SK-N-DZ (cell line): ENCODE measurements at regions not wholly inside any gene's neighbourhood (a gene's known extent, or its start where the extent isn't known, plus 50 kb on each side); places are given as distances from the start of the nearest gene placed in this dataset.
"Not testable (repeated sequence)": the region's sequence is repeated elsewhere in the genome, so short reads cannot be mapped to it uniquely, and the experiment has no call there.

ENCODE experiments used
- DNase-seq: peaks from one replicate; pipeline ENCODE4 v3.0.0-alpha.2; 2015; ENCODE audit warnings: low spot score

DNA sequence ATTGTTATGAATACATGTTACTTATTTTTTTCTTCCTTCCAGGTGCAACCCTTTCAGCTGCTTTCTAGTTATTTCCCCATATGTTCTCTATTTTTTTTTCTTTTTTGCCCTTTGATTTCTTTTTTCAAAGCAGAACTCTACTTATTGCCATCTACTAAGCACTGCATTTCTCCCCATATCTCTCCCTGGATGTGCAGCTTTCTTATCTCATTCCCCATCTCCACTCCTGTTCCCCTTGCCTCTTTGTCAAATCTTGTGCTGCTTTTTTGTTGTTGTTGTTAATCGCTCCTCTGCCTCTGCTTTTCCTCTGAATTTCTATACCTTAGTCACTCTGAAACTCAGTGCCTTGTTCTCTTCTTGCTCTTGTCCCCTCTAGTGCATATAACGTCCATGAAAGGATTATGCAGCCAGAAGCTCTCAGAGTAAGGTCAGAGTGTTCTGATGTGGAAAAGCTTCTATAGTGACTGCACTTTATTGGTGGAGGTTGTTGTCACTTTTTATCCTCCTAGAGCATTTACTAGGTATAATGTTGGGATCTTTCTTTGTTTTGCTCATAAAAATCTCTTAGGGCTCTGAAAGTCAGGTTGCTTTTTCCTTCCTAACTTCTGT lies 51.1 kb upstream of the JADE1 start:
- DNase-seq = no peak

DNA sequence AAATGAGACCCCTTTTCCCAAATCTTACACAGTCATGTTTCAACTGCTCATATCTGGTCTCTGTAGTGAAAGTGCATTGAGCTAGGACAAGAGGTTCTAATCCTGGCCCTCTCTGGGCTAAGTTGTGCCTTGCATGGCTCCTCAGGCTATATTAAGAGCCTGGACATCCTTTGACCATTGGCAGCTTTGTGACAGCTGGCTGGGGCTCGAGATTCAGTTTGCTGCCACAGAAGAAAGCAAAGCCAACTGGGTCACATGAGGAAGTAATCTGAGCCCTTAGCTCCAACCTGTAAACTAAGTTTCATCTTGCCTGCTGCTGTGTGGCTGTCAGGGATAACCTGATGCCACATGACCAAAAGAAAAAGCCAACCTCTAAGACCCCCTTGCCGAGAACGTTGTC lies 51.8 kb upstream of the JADE1 start:
- DNase-seq = peak; percentile 40

DNA sequence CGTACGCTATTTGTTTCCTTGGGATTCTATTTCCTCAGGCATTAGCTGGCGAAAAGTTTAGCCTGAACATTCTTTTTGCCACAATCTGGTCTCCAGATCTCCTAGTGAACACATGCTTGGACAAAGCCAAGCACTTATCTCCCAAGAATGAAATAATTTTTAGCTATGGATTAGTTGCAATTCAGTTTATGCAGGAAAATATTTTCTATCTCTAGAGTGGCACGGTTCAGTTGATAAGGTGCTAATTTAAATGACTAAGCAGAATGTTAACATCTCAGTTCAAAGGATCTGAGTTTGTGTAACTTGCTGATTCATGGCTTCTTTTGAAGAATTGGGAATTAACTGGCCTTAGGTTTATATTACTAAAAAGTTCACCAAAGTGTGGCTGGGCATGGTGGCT lies 58.1 kb upstream of the JADE1 start:
- no peak for DNase-seq

DNA sequence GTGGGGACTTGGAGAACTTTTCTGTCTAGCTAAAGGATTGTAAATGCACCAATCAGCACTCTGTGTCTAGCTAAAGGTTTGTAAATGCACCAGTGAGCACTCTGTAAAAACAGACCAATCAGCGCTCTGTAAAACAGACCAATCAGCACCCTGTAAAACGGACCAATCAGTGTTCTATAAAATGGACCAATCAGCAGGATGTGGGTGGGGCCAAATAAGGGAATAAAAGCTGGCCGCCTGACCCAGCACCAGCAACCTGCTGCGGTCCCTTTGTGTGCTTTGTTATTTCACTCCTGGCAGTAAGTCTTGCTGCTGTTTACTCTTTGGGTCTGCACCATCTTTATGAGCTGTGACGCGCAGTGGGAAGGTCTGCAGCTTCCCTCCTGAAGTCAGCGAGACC lies 67.8 kb upstream of the JADE1 start:
- DNase-seq = not testable (repeated sequence)

DNA sequence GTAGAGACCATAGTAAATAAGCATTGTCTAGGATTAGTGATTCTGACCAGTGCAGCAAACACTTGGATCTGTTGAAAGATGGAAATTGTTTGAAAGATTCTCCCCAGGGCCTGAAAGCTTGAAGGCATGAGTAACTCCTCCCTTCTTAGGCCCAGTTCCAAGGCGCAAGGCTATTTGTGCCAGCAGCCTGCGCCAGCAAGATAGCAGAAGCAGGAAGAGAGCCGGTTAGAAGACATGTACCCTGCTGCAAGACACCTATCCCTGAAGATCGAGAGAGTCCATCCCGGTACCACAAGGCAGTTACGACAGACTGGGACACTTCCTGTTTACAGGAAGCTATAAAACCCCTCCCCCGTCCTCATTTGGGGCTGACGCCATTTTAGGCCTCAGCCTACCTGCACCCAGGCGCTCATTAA lies 72.4 kb upstream of the JADE1 start:
- DNase-seq = no peak

DNA sequence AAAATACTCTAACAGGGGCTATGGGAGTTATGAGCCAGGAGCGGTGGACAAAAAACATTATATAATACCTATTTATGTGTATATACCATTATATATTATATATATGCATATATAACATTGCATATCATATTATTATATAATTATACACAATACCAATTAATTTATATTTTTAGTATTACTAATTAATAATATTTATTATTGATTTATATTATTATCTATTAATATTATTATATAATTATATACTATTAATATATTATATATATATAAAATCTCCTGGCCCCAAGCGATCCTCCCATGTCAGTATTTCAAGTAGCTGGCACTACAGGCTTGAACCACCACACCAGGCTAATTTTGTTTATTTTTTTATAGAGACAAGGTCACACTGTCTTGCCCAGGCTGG lies 73.8 kb upstream of the JADE1 start:
- DNase-seq = no peak

DNA sequence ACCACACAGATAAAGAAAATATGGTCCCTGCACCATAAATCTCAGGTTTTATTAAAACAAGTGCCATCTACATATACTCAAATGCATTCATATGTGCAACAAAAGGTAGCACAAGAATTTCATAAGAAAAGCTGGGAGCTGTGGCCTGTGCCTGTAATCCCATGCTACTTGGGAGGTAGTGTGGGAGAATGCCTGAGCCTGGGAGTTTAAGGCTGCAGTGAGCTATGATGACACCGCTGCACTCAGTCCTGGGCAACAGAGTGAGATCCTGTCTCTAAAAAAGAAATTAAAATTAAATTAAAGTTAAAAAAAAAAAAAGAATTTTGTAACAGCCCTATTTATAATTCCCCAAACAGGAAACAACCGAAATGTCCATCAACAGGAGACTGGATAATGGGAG lies 81.3 kb upstream of the JADE1 start:
- peak; percentile 39 for DNase-seq

DNA sequence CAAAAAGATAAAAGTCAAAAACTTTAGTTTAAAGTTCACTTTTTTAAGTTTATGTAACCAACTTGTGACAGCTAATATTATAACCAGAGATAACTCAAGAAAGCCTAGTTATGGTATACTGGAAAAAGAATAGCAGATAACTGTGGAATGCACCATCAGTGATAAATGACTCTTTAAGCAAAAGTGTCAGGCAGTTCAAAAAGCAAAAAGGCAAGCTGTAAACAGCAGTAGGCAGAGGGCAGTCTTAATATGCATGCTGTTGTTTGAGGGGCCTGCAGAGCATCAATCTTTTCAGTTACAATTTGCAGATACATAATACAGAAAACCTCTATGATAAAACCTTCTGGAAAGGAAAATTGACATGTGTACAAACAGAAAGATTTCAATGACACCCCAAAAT lies 81.8 kb upstream of the JADE1 start:
- peak; percentile 21 for DNase-seq

DNA sequence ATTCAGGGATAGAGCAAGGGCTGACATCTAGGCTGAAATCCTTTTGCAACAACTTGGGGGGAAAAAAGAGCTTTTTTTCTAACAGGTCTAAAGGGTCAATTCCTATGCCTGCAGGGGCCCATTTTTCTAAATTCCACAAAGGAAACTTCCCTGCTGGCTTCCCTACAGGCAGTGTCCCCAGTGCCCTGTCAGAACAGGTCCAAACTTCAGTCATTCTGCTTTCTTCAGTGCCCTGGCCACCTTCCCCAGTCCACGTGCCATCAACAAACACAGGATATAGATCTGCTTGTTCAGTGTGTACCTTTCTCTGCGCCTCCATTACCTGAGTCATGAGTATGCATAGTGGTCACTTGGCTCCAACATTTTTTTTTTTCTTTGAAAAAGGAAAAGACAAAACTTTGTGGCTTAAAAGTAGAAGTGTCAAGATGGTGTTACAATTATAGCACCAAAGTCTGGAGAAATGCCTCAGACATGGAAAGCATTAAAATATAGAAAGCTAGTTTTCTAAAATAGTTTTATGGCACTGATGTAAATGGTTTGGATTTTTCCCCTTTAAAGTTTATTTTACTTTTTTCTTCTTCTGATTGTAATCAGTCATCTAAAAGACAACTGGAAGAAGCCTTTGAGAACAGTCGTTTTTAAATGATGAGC lies 84.0 kb upstream of the JADE1 start:
- no peak for DNase-seq

DNA sequence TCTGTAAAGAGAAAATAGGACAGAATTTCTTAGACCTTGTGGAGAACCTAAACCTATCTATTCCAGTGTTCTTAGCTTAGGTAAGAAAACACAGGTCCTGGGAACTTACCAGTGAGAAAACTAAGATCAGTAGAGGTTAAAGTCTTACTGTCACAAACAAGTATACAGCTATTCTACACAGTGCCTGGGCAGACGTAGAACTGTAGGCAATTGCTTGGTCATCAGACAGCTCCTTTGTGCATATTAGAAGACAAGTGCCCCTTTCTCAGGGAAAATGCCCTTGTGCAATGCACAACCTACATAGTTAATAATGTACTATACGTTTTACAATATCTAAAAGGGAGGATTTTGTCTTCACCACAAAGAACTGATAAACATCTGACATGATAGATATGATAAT lies 86.6 kb upstream of the JADE1 start:
- no peak for DNase-seq

DNA sequence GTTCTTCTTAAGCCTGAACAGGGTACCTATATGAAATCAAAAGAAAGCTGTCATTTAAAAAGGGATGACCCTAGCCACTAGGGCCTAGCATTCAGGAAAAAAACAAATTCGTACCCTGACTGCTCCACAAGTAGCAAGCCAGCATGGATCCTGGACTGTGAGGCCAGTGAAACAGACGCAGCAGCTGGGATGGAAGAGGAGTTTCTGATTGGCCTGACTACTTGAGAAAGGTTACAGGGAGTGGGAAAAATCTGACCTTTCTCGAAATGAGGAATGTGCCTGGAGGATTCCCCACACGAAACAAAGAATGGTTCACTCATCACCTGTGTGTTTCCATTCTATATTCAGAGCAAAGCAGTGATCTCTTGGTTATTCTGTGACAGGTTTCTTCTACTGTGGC lies 87.6 kb upstream of the JADE1 start:
- no peak for DNase-seq

DNA sequence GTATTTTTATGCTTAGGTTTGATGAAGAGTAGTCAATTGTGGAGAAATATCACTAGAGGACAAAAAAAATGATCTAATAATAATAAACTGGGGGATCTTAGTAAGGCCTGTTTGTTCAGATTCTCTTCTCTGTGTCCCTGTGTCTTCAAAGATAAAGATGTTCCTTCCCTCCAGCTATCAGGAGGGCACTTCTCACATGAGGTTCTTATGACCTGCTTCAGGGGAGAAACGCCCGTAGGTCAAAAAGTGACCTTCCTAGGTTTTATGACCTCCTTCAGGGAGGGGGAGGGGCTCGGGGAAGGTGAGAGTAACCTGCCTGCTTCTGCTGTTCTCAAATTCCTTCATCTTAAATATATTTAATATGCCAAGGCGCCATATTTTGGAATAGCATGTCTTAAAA lies 89.2 kb upstream of the JADE1 start:
- no peak for DNase-seq

DNA sequence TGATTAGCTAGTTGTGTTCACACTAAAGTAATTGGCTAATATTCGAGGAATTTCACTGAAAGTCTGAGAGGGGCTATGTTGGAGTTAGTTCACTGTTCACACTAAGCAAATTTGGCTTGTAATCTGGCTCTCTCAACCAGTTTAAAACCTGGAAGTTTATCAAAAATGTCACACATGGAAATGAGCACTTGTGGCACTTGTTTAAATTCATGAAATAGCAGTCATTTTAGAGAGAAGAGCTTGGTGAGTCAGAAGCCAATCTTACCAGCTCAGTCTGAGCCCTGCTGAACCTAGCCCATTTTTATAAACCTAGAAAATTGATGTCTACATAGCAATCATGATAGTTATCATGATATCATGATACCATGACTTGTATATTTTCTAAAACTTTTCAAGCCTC lies 90.7 kb upstream of the JADE1 start:
- no peak for DNase-seq

DNA sequence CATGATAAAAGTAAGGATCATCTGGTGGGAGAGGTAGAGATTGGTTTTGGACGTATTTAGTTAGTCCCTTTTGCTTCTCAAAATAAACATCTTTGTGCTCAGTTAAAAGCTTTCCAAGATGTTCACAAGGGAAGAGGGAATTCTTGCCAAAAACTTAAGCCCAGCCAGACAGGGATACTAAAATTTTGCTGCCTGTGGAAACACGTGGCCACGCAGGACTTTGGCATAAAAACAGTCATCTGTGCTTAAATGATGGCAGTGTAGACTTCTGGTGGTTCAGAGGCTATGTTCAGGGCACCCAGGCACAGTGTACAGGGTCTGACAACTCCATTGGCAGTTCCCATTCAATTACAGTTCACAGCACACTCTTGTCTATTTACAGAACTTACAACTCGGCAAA lies 93.2 kb upstream of the JADE1 start:
- DNase-seq = no peak

DNA sequence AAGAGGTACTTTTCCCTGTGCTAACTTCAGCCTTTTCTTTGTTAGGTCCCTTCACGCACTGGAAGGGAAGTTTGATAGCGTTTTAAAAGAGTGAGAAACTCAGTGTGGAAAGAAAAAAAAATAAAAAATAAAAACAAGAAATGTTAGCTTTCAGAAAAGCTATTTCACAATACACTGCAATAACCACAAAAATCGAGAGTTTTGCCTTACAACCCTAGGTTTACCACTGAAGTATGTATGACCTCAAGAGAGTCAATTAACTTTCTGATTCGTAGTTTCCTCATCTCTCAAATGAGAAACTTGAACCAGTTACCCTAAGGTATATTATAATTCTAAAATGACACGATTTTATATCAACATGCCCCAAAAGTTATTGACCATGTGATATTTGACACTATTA lies 93.9 kb upstream of the JADE1 start:
- no peak for DNase-seq

DNA sequence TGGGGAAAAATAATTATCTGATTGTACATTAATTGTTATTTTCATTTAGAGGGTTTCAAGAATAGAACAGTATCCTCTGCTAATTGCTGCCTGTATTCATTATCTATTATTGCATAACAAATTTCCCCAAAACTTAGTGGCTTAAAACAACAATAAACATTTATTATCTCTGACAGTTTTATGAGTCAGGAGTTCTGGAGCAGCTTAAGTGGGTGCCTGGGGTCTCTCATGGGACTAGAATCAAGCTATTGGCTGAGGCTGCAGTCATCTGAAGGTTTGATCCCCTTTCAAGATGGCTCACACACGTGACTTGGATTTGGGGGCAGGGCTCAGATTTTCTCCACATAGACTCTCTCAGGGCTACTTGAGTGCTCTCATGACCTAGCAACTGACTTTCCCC lies 98.1 kb upstream of the JADE1 start:
- peak; percentile 34 for DNase-seq

DNA sequence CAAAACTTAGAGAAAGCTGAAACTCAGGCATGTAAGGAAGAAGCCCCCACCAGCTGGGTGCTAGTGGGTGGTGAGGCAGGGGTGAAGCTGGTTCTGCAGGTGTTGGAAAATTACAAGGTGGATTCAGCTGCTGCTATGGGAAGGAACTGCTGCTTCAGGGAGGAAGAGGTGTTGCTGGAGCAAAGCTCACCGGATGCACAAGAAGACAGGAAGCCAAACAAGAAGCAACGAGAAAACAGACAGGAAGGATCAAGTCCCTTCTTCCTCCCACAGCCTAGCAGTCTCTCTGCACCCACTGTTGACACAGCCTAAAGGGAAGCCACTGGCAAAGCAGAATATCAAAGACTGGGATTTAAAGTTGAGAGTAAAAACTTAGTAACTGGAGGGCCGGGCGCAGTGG lies 100.2 kb upstream of the JADE1 start:
- DNase-seq = no peak

DNA sequence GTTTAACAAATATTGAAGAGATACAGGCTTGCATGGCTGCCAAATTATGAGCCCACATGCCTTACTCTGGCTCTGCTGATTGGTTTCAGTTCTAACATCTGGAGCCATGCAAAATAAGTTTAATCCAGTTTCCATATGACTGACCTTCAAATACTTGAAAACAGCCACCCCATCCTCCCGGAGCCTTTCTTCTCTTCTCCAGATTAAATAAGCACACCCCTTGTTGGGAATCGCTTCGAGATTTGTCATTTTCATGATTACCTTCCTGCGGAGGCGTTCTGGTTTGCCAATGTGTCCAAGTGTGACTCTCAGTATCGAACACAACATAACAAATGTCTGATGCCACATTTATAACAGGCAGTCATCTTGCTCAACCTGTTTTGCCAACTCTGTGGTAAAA lies 101.6 kb upstream of the JADE1 start:
- no peak for DNase-seq

DNA sequence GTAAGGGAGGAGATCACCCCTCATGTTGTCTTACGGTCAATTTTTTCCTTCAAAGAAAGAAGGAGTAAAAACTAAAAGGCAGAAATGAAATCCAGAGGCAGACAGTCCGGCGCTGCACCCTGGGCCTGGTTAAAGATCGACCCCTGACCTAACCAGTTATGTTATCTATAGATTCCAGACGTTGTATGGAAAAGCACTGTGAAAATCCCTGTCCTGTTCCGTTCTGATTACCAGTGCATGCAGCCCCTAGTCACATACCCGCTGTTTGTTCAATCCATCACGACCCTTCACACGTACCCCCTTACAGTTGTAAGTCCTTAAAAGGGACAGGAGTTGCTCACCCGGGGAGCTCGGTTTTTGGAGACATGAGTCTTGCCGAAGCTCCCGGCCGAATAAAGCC lies 105.6 kb upstream of the JADE1 start:
- DNase-seq = no peak

DNA sequence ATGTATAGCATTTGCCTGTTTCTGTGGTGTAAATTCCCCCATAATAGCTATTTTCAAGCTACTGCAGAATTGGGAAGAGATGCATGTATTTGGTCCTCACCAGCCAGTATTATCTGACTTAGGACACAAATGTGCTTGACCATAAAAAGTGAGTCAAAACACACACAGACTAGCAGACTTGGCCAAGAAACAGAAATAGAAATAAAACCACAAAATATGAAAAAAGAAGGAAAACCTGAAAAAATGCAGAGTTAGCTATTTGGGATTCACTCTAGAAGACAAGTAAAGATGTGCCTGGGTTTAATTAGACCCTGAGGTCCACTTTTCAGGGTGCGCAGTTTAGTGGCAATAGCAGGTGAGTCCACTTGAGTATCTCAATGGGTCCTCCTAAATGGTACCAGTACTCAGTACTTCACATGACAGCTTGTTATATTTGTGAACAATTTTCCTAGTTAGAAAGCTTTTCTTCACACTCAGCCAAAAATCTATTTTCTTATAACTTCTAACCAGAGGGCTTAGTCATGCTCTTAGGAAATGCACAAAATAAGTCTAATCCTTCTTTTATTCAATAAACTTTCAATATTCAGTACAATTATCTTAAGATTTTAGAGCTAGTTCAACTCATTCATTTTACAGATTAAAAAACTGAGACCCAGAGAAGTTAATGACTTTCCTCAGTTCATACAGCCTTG lies 108.7 kb upstream of the JADE1 start:
- no peak for DNase-seq

DNA sequence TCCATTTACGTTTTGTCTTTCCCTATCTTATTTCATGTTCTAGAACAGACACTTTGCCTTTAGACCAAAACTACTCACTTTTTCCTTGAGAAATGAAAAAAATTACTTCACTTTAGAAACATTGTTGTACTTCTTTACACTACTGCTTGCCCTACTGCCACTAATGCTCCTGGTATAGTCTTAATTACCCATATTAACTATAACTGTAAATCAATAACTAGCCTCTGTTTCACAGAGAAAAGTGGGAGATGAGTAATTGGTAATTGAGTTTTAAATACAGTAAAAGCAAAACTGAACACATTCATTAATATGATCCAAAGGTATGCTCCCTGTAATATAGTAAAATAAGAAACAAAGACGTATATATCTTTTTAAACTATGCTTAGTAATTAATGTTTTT lies 111.1 kb upstream of the JADE1 start:
- DNase-seq = no peak

DNA sequence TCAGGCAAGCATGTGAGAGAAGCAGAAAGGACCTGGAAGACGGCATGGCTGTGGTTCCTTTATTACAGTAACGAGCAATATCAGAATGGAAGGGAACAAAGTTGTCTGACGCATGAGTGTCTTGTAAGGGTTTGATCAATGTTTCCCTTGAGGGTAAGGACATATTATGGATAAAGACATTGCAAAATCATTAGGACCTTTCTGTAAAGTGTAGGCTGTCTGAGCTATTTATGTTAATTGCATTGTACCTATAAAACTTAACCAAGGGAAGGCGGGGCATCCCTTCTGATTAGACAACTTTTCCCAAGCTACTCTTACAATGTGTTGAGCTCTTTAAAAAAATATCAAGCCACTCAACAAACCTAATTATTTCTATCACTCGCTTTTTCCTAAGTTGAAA lies 112.2 kb upstream of the JADE1 start:
- no peak for DNase-seq

DNA sequence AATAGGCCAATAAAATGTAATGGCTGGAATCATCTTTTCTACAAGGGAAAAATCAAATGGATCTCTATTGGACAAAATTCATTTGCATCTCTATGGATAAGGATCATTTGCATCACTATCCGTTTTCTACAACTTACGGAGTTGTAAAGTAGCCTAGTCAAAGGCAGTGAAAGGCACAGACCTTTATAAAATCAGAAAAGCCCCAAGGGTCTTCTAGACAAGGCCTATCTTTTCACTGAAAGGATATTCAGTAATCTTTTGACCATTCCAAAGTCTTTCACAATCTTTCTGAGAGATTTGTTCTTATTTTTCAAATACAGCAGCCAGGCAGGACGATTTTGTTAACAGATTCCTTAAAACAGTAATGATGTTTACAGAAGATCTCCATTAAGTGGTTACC lies 119.5 kb upstream of the JADE1 start:
- DNase-seq = no peak
